ENCODE measurements at regions not wholly inside any gene's neighbourhood (a gene's known extent, or its start where the extent isn't known, plus 50 kb on each side); places are given as distances from the start of the nearest gene placed in this dataset.
"Not testable (repeated sequence)": the region's sequence is repeated elsewhere in the genome, so short reads cannot be mapped to it uniquely, and the experiment has no call there.

DNA sequence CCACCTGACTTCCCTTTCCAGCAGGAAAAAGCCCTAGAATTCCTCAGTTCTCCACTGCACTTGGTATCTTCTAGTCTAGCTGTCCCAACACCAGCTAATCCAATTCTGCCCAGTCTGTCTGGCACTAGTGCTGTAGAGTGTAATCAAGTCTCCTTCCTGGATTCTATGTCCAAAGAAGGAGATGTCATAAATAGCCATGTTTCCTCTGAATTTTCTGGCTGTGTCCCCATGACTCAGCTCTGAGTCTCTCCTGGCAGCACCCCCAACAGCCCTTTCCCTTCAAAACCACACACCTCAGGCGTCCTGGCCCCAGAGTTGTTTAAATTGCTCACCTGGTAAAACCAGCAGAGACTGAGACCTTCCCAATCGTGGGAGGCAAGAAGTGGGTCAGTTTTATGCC is 197.2 kb downstream of the GRXCR1 start:
- peak; percentile 1 for DNase-seq

DNA sequence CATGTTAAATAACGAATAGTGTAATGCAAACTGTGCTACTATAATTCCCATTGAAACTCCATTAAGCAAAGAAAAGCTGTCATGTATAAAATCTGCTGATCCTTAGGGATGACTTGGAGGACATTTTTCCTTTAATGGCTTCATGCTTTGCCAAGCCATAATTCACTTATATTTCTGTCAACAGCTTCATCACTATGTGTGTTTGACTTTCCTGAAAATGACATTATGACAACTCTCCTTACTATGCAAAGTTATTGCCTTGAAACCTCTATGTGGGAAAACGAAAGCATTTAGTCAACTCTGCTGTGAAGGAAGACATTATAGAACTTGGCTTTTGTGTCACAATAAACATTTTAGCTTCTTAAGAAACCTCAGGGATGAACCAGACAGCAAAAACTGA is 210.5 kb downstream of the GRXCR1 start:
- DNase-seq, result no peak

GRCh38 chr4:43112139-43112538 is 219.6 kb downstream of the GRXCR1 start:
- DNase-seq, result no peak

DNA sequence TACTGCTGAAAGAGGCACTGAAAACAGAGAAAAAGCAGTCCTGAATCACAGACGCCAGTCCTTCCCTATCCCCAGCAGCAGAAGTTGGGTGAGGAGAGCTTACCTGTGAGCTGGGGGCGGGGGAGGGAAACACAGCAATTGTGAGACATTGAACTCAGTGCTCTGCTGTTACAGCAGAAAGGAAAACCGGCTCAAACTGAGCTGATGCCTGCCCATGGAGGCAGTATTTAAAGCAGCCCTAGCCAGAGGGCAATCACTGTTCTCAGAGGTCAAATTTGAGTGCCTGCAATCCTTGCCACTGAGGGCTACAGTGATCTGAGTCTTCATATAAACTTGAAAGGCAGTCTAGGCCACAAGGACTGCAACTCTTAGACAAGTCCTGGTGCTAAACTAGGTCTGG is 220.7 kb downstream of the GRXCR1 start:
- no peak for DNase-seq

- DNase-seq, result no peak
Observed at GRCh38 chr4:43126595-43126994, 234.1 kb downstream of the GRXCR1 start.

DNA sequence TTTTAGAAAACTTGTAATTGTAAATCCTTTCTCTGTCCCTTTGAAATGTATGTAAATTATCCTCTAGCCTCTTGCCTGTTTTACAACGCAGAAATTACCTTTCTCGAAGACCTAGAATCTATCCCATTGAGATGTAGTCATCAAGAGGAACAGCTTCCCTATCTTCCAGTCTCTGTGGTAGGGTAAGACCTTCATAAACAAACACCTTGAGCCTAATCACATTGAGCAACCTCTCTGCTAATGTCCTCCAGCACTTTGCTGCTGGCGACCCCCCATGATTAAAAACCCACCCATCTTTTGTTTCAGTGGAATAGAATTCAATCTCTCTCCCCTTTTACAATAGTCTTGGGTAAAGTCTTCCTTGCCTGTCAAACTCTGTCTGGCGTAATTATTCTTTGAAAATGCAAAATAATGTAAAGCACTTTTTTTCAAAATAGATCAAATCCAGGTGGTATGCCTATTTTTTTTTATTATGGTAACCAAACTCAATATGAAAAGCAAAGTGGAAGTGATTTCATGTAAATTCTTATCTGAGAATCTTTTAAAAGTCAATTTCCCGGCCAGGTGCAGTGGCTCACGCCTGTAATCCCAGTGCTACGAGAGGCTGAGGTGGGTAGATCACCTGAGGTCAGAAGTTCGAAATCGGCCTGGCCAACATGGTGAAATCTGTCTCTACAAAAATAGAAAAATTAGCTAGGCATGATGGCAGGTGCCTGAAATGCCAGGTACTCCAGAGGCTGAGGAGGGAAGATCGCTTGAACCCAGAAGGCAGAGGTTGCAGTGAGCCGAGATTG is 237.9 kb downstream of the GRXCR1 start:
- DNase-seq, result no peak

GRCh38 chr4:43132010-43132582 is 239.6 kb downstream of the GRXCR1 start:
- DNase-seq, result peak; percentile 85

DNA sequence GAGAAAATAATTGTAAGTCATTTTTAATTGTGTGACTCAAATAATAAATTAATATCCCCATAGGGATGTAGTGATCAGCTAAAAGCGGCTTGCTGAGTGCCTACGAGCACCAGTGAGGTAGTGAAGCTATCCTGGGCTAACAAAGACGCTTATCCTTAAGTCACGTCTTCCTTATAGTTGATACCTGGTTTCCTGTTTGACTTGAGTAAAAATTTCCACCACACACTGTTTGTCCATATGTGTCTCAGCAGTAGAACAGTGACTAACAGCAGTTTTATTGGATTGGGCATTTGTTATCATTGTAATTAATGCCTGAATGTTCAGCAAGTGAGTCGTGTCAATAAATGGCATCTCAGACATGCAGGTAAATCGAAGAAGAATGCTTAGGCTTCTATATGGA is 241.1 kb downstream of the GRXCR1 start:
- peak; percentile 46 for DNase-seq

DNA sequence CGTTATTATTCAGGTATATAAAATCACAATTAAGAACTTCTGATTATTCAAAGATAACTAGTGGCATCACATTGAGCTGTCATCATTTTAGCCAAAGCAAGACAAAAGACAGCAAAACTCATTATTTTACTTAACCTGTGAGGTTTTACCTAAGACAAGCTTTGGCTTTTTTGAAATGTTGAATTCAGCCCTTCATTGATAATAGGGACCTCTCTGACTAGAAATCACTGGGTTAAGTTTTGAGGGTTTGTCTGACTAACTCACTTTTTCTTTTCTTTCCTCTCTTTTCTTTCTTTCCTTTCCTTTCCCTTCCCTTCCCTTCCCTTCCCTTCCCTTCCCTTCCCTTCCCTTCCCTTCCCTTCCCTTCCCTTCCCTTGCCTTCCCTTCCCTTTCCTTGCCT is 244.2 kb downstream of the GRXCR1 start:
- no peak for DNase-seq

- no peak for DNase-seq
Observed at GRCh38 chr4:43146198-43146597, 253.7 kb downstream of the GRXCR1 start.

- DNase-seq, result no peak
Observed at GRCh38 chr4:43148481-43148880, 256.0 kb downstream of the GRXCR1 start.

DNA sequence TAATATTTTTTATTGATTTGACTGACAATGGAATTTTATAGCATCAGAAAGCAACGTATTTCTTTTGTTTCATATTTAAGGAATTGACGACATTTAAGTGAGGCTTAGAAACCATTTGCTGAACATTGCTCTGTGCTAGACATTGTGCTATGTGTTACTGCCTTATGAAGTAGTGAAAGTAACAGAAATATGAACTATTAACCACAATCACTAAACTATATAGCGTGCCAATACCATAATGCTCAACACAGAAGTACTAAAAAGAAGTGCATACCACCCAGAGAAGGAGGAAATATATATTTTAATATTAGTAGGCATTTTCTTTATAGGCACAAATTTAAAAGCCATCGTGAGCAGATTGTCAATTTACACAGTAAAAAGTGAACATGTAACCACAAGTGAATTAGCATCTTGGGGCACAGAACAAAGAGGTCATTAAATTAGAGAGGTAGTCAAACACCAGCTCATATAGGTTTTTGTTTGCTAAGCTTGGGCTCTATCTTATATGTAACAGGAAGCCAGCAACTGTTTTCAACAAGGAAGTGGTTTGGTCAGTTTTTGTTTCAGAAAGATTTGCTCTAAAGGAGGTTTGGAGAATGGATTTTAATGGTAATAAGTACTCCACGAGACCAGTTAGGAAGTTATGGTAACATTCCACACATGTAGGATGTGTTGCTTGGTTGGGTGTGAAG is 270.7 kb downstream of the GRXCR1 start:
- DNase-seq, result no peak

DNA sequence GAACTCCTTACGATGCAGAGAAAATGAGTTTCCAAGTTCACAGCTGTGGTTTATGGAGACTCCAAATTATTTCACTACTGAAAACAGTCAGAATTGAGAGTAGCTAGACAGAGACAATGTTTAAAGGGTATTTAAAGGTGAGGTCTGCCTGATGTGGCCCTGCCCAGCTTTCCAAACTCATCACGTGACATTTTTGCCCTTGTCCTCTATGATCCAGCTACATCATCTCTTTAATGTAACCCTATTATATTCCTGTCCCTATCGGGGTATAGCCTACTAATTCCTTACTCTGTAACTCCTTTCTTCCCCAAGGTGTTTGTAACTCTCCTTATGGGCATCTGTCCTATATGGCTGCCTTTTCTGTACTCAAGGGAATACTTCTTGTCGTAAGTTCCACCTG is 297.2 kb downstream of the GRXCR1 start:
- DNase-seq, result no peak

DNA sequence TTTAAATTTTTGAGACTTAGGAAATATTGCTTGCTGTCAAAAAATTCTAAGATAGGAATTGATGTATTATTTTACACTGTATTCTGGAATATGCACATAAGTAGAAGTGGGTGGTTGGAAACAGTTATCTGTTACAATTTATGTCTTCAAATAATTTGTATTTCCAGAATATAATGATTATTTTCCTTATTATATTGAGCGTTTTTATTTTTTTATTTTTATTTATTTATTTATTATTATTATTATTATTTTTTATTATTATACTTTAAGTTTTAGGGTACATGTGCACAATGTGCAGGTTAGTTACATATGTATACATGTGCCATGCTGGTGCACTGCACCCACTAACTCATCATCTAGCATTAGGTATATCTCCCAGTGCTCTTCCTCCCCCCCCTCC is 320.1 kb downstream of the GRXCR1 start:
- not testable (repeated sequence) for DNase-seq

DNA sequence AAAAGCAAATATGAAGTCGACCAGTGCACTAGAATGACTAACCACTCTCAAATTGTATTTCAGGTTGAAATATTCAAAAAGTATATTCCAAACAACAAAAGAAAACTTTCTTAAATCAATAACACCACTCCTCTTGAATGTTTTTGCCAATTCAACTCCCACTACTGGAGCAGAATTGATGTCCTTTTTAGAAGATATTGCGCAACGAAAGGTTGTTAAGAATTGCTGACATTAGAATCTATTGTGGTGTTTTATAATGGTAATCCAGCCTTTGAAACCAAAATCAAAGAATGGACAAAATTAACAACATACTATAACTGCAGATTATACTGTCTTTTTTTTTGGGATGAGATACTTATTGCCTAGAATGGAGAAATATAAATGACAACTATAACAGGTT is 331.3 kb downstream of the GRXCR1 start:
- DNase-seq, result no peak

DNA sequence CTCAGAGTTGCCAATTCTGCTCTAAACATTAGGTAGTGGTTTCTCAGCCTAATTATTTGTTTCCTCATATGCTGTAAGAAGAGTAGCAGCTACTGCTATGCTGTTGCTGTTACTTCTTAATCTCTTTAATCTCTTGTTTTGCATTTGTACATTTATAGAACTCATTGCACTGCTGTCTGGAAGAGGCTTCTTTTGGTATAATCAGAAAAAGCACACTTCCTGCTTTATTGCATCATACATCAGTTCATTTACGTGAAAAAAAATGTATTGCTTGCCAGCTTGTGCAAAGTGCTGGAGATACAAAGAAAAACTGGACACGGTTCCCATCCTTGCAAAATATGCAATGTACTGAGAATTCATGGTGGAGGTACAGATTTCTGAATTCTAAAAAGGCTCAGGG is 332.0 kb downstream of the GRXCR1 start:
- DNase-seq, result peak; percentile 4

DNA sequence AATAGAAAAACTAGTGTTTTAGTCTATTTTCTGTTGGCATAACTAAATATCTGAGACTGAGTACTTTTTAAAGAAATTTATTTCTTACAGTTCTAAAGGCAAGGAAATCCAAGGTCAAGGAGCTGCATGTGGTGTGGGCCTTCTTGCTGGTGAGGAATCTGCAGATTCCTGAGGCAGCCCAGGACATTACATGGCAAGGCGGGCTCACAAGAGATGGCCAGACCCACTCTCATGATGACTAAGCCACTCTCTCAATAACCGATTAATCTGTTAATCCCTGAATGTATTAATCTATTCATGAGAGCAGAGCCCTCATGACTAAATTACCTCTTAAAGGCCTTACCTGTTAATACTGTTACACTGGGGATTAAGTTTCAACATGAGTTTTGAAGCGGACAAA is 340.8 kb downstream of the GRXCR1 start:
- DNase-seq, result peak; percentile 91

GRCh38 chr4:43234626-43235415 is 342.3 kb downstream of the GRXCR1 start:
- peak; percentile 78 for DNase-seq

- peak; percentile 52 for DNase-seq
Observed at GRCh38 chr4:43238008-43238407, 345.5 kb downstream of the GRXCR1 start.

DNA sequence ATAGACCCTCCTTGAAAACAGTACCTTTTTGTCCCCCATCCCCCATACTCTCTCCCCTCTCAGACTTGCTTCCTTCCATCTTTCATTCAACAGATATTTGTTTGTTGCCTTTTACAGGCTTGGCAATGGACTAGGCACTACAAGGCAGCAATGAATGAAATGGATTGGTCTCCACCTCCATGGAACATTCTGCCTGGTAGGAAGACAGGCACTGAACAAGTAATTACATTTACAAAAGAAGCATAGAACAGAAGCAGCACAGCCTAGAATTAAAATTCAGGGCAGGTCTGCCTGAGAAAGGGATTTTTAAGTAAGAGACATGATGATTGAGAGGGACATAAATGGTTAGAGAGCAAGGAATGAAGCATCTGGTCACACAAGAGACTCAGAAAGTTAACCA is 346.1 kb downstream of the GRXCR1 start:
- DNase-seq, result peak; percentile 19

DNA sequence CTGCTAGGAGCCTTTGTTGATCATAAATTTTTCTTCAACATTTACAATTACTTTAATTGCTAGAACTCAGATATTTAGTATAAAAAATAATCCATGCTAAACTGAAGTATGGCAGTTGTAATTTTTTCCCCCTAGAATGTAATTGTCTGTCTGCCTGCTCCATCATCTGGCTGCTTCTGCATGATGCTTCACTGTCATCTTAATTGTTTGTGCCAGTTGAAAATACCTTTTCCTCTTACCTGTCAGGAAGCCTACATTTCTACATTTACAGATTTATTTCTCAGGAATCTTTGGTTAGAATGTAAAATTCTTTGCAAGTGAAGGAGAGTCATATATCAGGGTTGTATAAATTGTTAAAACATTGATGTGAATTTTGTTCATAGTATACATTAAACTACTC is 348.6 kb downstream of the GRXCR1 start:
- no peak for DNase-seq

GRCh38 chr4:43242606-43243005 is 350.1 kb downstream of the GRXCR1 start:
- DNase-seq, result no peak

DNA sequence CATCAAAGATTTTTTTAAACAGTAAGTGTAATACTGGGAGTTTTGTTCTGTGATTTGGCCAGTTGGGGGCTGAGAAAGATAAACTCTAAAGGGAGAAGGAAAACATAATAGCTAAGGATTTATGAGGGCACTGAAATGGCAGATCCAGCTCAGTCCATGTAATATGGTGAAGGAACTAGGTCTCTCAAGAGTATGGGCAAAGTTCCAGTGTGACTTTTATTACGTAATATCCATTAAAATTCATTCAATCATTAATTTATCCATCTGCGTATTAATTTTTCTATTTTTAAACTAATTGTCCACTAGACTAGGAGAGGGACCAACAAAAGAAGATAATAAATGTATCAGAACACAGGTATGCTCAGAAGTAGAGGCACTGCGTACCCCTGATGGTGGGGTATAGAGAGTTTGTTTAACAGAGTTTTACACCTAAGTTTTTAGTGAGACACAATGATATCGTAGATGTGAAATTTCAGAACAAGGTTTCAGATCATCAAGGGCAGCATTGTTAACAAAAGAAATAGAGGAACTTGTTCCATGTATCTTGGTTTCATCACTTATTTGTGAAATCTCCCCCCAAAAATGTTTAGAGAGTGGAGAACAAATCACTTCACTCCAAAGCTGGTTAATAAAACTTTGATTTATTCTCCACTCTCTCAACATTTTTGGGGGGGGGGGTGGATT is 351.1 kb downstream of the GRXCR1 start:
- no peak for DNase-seq
